HepG2 (cell line): ENCODE measurements at regions not wholly inside any gene's neighbourhood (a gene's known extent, or its start where the extent isn't known, plus 50 kb on each side); places are given as distances from the start of the nearest gene placed in this dataset.

Experiments
- ATAC-seq: fragments of 200-7000 bp; cut with Tn5 transposase; 3 replicates; pipeline ENCODE4 v1.9.1; 2020; ENCODE audit warnings: mild to moderate bottlenecking, moderate library complexity
- BruUV-seq: library from RNA; stranded (reverse); fragments of 400-500 nt; replicated peaks from 2 replicates; lab custom pipeline; 2021; lab: Mats Ljungman, UMichigan
- CTCF ChIA-PET: fragments of 300-600 bp; formaldehyde crosslinking; extraction: SDS; loops from one replicate; lab custom pipeline; 2021; ENCODE audit warnings: low total read pairs, inconsistent platforms, low intra/inter-chr PET ratio; lab: Yijun Ruan, JAX
- POLR2A ChIA-PET: fragments of 350-600 bp; sonication (Branson Sonifier 250); formaldehyde crosslinking; loops from one replicate; lab custom pipeline; 2020; ENCODE audit warnings: antibody characterized with exemption, inconsistent platforms; lab: Yijun Ruan, JAX
- DNase-seq: peaks from one replicate; pipeline ENCODE4 v3.0.0-alpha.2; 2015; ENCODE audit warnings: low spot score
- FAIRE-seq: peaks from 3 replicates; lab custom pipeline; 2011; peaks lifted over from hg19 to GRCh38; lab: Jason Lieb, UNC
- H2AFZ ChIP-seq: one replicate; pipeline ENCODE4 v1.6.1; 2011; ENCODE audit warnings: low read length, inconsistent platforms
- H3K27ac ChIP-seq: fragments of 300-600 bp; 3 replicates; pipeline ENCODE4 v1.8.0; 2011; ENCODE audit warnings: mixed run types, mild to moderate bottlenecking, mixed read lengths, low read length, inconsistent platforms; ENCODE audit not compliant: insufficient read depth; ENCODE audit errors: extremely low read length
- H3K27me3 ChIP-seq, 2 experiments: fragments of 200-600 bp in 1 of 2; 2 replicates in 1 of 2; 3 replicates in 1 of 2; pipeline versions ENCODE4 v1.6.0 to v1.8.0; 2011; ENCODE audit warnings: low read length in 2 of 2, mild to moderate bottlenecking in 2 of 2, moderate library complexity in 2 of 2, inconsistent platforms in 1 of 2; ENCODE audit not compliant: insufficient read depth in 2 of 2, control insufficient read depth in 1 of 2
- H3K36me3 ChIP-seq, 2 experiments: fragments of 200-600 bp in 1 of 2; replicated peaks in 1 of 2; 2 replicates in 1 of 2; 3 replicates in 1 of 2; pipeline versions ENCODE4 v1.5.1 to v1.8.0; 2011; ENCODE audit warnings: low read length in 2 of 2, inconsistent platforms in 1 of 2; ENCODE audit not compliant: insufficient read depth in 2 of 2, control insufficient read depth in 1 of 2
- H3K4me1 ChIP-seq: 2 replicates; pipeline ENCODE4 v1.5.1; 2012; ENCODE audit warnings: low read length, inconsistent platforms; ENCODE audit not compliant: insufficient read depth
- H3K4me2 ChIP-seq: 2 replicates; pipeline ENCODE4 v1.6.0; 2011; ENCODE audit warnings: low read depth, low read length, inconsistent platforms
- H3K4me3 ChIP-seq, 3 experiments: fragments of 200-600 bp in 1 of 3; sonication (generic), shearing (Covaris generic) in 1 of 3; replicated peaks in 1 of 3; 2 replicates each; pipeline ENCODE4 v1.5.1; 2011 to 2016; ENCODE audit warnings: low read length in 3 of 3, inconsistent platforms in 2 of 3, low read depth in 2 of 3, mild to moderate bottlenecking in 2 of 3, control low read depth in 1 of 3, mixed read lengths in 1 of 3; ENCODE audit not compliant: insufficient read depth in 1 of 3
- H3K79me2 ChIP-seq: one replicate; pipeline ENCODE4 v1.6.1; 2011; ENCODE audit warnings: low read length, inconsistent platforms; ENCODE audit not compliant: insufficient read depth
- H3K9ac ChIP-seq: 2 replicates; pipeline ENCODE4 v1.6.0; 2011; ENCODE audit warnings: mild to moderate bottlenecking, low read depth, low read length, inconsistent platforms; ENCODE audit not compliant: insufficient read depth
- H3K9me3 ChIP-seq: 2 replicates; pipeline ENCODE4 v1.5.1; 2012; ENCODE audit warnings: mild to moderate bottlenecking, low read length
- H4K20me1 ChIP-seq: 2 replicates; pipeline ENCODE4 v1.6.0; 2011; ENCODE audit warnings: inconsistent platforms, mild to moderate bottlenecking, low read length, moderate library complexity; ENCODE audit not compliant: insufficient read depth
- MED13 ChIP-seq: sonication (generic); formaldehyde crosslinking; IDR thresholded peaks from 2 replicates; pipeline ENCODE4 v1.5.0; 2020; ENCODE audit warnings: missing genetic modification reagents
- ZBTB7A ChIP-seq: sonication (generic); formaldehyde crosslinking; IDR thresholded peaks from 2 replicates; pipeline ENCODE4 v1.8.0; 2022; ENCODE audit warnings: mild to moderate bottlenecking, missing genetic modification reagents
- ZNF256 ChIP-seq: sonication (generic); formaldehyde crosslinking; conservative IDR thresholded peaks from 2 replicates; pipeline ENCODE4 v1.4.0; 2020; ENCODE audit warnings: missing genetic modification reagents
- WGBS: methylation state at CpG from one replicate; pipeline ENCODE4 v1.1.6; 2017; ENCODE audit warnings: low lambda C conversion rate; 5-methylcytosine and 5-hydroxymethylcytosine counted together
- in situ Hi-C: cut with HindIII; loops from 2 replicates; pipeline ENCODE4 v1.10.0; 2017; ENCODE audit warnings: low pct_unique_long_range_greater_than_20kb; ENCODE audit not compliant: extremely low pct_ligation_motif_present
- intact Hi-C: fragments of 100-400 bp; cut with micrococcal nuclease; formaldehyde crosslinking; loops from one replicate; pipeline ENCODE4 v1.10.0; 2022; ENCODE audit not compliant: unreplicated experiment
- TF ChIP-seq, protein P1 (sequence below): sonication (generic); formaldehyde crosslinking; IDR thresholded peaks from 2 replicates; pipeline ENCODE4 v1.5.0; 2020; ENCODE audit warnings: missing genetic modification reagents
- TF ChIP-seq, protein P2 (sequence below): sonication (generic); formaldehyde crosslinking; IDR thresholded peaks from 2 replicates; pipeline ENCODE4 v1.4.0; 2020; ENCODE audit warnings: missing genetic modification reagents
- TF ChIP-seq, protein P3 (sequence below): sonication (generic); formaldehyde crosslinking; IDR thresholded peaks from 2 replicates; pipeline ENCODE4 v1.4.0; 2020; ENCODE audit warnings: missing genetic modification reagents

DNA sequence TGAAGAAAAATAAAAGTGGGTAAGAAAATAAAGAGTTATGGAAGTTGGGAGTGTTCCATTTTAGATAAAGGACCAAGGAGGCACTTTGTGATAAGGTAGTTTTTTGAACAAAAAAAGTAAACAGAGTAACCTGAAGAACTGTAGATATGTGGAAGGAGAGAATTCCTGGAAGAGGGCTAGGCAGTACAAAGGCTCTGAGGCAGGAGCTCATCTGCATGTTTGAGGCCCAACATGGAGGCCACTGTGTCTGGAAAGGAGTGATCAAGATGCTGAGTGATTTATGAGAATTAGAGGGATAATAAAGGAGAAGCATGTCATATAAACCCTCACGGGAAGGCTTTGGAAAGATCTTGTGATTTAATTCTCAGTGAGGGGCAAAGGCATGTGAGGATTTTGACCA lies 126.5 kb downstream of the DTWD1 start (continued):
- TF ChIP-seq, protein P1, sequence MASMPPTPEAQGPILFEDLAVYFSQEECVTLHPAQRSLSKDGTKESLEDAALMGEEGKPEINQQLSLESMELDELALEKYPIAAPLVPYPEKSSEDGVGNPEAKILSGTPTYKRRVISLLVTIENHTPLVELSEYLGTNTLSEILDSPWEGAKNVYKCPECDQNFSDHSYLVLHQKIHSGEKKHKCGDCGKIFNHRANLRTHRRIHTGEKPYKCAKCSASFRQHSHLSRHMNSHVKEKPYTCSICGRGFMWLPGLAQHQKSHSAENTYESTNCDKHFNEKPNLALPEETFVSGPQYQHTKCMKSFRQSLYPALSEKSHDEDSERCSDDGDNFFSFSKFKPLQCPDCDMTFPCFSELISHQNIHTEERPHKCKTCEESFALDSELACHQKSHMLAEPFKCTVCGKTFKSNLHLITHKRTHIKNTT (CRISPR knock-in tag), result no peak

DNA sequence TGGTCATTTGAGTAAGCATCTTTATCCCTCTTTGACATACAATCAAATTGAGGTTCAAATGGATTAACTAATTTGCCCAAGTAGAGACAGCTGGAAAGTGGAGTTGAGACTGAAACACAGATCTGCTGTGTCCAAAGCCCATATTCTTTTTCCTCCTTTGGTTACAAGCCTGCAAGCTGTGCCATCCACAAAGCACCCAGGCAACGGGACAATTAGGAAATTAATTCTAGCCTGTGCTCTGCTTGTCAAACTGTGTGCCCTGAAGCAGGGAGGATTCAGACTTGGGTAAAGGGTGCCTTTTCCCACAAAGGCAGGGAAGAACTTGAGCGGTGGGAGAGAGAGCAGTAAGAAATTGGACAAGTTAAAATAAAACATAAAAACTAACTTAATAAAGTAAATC lies 127.9 kb downstream of the DTWD1 start:
- Histone ChIP-seq H3K27ac (no peak overlapping the region), H3K9ac (no peak overlapping the region)
- FAIRE-seq, result no peak

More for the DNA sequence above, 127.9 kb downstream of the DTWD1 start:
- in situ Hi-C loops (no loop called here), intact Hi-C loops (no loop called here)
- no TSS peak for BruUV-seq
- no peaks in the 10 kb centered on the region for H3K4me1 ChIP-seq
- no peak overlapping the region for H3K4me2 ChIP-seq
- DNase-seq (no peak), ATAC-seq (no peak)
- H3K36me3 ChIP-seq, result no peaks in the 10 kb centered on the region
- H3K79me2 ChIP-seq, result no peaks in the 10 kb centered on the region
- 0% methylated on average over 2 of the region's 2 CpGs for WGBS
- no peaks in the 10 kb centered on the region for H4K20me1 ChIP-seq
- H3K4me3 ChIP-seq, result no peak overlapping the region
- no peaks in the 10 kb centered on the region for H3K27me3 ChIP-seq
- no peaks in the 10 kb centered on the region for H3K9me3 ChIP-seq
- no peak overlapping the region for H2AFZ ChIP-seq
- no peak for TF ChIP-seq ZNF256
- no peak for TF ChIP-seq MED13 (CRISPR knock-in tag)
- TF ChIP-seq, protein P2, sequence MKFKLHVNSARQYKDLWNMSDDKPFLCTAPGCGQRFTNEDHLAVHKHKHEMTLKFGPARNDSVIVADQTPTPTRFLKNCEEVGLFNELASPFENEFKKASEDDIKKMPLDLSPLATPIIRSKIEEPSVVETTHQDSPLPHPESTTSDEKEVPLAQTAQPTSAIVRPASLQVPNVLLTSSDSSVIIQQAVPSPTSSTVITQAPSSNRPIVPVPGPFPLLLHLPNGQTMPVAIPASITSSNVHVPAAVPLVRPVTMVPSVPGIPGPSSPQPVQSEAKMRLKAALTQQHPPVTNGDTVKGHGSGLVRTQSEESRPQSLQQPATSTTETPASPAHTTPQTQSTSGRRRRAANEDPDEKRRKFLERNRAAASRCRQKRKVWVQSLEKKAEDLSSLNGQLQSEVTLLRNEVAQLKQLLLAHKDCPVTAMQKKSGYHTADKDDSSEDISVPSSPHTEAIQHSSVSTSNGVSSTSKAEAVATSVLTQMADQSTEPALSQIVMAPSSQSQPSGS (CRISPR knock-in tag), result no peak
- TF ChIP-seq, protein P3, sequence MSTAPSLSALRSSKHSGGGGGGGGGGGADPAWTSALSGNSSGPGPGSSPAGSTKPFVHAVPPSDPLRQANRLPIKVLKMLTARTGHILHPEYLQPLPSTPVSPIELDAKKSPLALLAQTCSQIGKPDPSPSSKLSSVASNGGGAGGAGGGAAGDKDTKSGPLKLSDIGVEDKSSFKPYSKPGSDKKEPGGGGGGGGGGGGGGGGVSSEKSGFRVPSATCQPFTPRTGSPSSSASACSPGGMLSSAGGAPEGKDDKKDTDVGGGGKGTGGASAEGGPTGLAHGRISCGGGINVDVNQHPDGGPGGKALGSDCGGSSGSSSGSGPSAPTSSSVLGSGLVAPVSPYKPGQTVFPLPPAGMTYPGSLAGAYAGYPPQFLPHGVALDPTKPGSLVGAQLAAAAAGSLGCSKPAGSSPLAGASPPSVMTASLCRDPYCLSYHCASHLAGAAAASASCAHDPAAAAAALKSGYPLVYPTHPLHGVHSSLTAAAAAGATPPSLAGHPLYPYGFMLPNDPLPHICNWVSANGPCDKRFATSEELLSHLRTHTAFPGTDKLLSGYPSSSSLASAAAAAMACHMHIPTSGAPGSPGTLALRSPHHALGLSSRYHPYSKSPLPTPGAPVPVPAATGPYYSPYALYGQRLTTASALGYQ, result no peak
- TF ChIP-seq, protein P1 (CRISPR knock-in tag), result no peak
- no peak for TF ChIP-seq ZBTB7A (CRISPR knock-in tag)
- POLR2A ChIA-PET, result no interaction called here
- CTCF ChIA-PET, result no interaction called here
